Stimulated activated CD8-positive, alpha-beta memory T cell treated with anti-CD3 and anti-CD28 coated beads, Interleukin-12 subunit alpha, Interleukin-12 subunit beta, amount 100 ng/mL, for 1 hour (primary cell): ENCODE measurements at regions not wholly inside any gene's neighbourhood (a gene's known extent, or its start where the extent isn't known, plus 50 kb on each side); places are given as distances from the start of the nearest gene placed in this dataset.

Source experiments
- DNase-seq: peaks from one replicate; pipeline ENCODE4 v3.0.0-alpha.2; 2020; ENCODE audit warnings: low read depth

DNA sequence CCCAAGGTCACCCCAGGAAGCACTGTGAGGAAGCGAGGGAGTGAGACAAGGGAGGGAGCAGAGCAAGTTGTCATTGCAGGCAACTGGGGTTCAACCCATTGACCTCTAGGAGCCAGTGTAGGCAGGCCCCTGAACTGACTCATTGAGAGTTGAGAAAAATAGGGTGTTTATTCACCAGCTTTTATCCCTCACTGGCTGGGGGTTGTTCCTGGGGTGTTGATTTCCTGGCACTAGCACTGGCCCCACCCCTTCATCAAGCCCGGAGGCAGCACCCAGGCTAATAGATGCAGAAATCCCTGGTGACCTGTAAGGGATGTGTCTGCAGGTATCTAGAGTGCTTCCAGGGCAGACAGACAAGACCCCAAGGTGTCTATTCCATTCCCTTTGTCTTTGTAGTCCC, 183.9 kb downstream of the ARRDC4 start:
- no peak for DNase-seq

GRCh38 chr15:98146031-98146820, 185.7 kb downstream of the ARRDC4 start:
- DNase-seq, result no peak

GRCh38 chr15:98147415-98147814, 186.9 kb downstream of the ARRDC4 start:
- no peak for DNase-seq

- no peak for DNase-seq
These were observed 189.6 kb downstream of the ARRDC4 start for GRCh38 chr15:98150084-98150483.

DNA sequence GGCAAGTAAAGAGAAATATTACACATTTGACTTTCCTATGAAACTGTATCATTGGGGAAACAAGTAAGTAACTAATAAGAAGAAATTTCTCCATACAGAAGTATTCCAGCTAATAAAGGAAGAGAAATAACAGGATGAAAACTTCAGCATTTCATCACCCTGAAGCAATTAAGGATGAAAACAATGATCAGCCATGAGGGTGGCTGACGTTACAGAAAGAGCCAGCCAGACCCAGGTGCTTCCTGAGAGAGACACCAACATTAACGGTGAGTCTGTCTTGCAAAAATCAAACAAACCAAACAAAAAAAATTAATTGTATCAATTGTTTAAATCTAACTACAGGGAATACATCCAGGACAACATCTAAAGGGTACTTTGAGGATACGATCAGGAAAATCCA, 190.0 kb downstream of the ARRDC4 start:
- DNase-seq, result no peak

DNA sequence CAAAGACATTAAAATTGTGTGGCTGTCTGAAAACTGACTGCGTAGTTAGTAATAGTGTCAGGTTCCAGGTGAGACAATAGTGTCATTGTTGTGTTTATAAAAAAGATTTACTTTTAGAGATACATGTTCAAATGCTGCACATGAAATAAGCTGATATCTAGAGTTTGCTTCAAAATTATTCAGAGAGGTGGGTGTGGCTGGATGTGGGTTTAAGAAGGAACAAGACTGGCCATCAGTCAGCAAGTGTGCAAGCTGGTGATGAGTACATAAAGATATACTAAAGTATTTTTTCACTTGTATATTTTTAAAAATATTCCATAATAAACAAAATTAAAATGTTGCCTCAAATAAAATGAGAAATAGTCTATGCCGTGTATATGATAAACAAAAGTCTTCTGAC, 190.6 kb downstream of the ARRDC4 start:
- no peak for DNase-seq

GRCh38 chr15:98152156-98152555, 191.7 kb downstream of the ARRDC4 start:
- no peak for DNase-seq

GRCh38 chr15:98154863-98155262, 194.4 kb downstream of the ARRDC4 start:
- DNase-seq, result no peak

DNA sequence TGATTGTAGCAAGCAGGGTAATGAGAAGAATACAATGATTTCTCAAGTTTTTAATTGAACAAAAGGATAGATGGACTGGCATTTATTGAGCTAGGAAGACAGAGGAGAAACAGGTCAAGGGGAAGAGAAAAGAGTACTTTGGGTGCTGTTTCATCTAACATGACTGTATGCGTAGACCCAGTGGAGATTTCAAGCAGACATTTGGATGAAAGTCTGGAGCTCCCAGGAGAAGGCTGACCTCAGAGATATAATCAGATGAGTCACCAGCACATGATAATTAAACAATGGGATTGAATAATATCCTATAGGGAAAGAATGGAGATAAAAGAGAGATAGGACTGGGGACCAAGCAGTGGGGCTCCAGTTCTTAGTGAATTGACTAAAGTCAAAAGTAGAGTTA, 194.9 kb downstream of the ARRDC4 start:
- DNase-seq, result no peak

GRCh38 chr15:98160236-98160635, 199.7 kb downstream of the ARRDC4 start:
- DNase-seq, result peak; percentile 4

DNA sequence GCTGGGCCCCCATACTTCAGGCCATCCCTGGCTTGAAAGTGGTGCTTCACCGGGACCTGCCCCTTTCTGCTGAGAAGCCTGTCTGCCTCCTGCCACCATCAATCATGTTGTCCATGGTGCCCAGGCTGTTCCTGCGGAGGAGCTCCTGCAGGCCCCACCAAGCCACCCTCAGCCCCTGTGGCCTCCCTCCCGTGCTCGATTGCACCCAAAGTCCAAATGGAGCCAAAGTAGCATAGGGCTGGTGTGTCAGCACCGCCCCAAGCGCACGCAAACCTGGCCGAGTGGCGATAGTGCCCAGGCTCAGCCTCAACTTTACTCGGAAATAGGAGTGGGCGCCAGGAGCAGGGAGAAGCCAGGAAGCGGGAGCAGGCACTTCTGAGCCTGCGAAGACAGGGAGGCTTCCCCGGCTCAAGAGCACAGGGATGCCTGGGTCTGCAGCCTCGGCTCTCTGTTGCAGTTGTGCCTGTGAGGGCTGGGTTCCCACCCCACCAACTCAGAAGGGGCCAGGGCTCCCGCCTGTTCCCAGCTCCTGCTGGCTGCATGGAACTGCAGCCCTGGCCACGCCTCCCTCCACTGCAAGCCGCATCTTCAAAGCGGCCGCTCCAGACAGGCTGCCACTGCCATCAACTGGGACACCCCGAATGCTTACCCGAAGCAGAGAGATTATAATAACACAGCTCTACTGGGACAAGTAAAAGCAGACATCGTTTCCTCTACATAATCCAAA, 203.0 kb downstream of the ARRDC4 start:
- DNase-seq, result no peak

DNA sequence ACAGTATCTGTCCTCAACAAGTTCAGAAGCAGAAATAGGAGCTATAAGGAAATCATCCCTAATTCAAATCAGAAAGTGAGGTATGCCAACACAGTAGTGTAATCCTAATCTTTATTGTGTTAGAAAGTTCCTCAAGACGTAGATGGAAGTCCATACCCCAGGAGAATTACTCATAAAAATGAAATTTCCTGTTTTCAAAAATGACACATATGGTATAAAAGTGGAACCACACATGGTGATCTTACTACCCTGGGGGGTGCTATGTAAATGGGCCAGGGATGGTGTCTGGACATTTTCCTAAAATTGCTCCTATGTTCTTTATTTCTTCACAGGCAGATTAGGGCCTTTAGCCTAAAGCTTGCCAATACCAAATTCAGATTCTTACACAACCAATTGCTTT, 204.1 kb downstream of the ARRDC4 start:
- no peak for DNase-seq

DNA sequence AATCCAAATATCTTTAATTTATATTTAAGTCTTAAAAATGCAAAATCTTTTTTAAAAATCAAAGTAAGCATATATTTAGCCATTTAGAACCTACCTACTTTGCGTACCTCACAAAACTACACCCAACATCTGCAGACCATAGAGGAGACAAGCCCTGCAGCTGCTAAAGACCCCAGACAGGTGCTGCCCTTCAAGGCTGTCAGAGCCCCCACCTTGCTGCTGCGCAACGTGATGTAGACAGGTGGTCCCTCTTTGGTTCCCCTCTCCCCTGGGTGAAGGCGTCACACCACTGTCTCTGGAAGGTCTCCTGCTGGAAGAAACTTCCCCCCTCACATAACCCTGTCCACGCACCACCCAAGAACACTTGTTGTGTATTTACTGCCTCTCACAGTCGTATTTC, 204.5 kb downstream of the ARRDC4 start:
- DNase-seq, result no peak

DNA sequence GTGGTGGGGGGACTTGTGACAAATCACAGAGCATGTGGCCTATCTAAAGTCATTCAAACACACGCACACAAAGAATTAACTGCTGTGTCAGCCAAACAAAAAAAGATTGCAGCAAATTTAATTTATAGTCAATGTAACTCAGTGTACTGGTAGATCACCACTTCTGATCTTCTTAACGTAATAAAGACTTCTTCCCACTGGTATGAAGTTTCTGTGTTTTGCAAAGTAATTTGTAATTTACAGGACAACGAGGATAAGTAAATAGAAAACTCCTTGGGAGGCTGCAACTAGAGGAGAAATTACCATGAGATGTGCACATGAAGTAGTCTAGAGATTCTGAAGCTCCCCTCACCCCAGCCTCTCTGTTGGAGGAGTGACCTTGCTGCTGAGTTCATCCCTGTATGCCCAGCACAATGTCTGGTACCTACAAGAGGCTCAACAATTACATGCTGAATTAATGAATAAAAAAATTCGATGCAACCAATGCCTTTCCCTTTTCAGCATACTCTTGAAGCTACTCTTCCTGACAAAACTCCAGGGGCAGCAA, 207.3 kb downstream of the ARRDC4 start:
- no peak for DNase-seq

DNA sequence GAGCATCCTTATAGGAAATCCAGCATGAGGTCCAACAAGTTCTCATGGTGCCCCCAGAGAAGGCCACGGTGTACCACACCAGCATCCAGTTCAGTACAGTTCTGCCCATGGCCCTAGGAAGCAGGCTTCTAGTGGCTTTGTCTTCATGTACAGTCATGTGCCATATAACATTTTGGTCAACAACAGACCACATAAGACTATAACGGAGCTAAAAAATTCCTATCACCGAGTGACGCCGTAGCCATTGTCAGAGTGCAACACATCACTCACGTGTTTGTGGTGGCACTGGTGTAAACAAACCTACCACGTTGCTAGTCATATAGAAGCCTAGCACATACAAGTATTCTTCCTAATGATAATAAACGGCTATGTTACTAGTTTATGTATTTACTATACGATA, 209.0 kb downstream of the ARRDC4 start:
- peak; percentile 4 for DNase-seq

- DNase-seq, result no peak
These were observed 213.8 kb downstream of the ARRDC4 start for GRCh38 chr15:98174286-98174685.

GRCh38 chr15:98174841-98175240, 214.3 kb downstream of the ARRDC4 start:
- no peak for DNase-seq

DNA sequence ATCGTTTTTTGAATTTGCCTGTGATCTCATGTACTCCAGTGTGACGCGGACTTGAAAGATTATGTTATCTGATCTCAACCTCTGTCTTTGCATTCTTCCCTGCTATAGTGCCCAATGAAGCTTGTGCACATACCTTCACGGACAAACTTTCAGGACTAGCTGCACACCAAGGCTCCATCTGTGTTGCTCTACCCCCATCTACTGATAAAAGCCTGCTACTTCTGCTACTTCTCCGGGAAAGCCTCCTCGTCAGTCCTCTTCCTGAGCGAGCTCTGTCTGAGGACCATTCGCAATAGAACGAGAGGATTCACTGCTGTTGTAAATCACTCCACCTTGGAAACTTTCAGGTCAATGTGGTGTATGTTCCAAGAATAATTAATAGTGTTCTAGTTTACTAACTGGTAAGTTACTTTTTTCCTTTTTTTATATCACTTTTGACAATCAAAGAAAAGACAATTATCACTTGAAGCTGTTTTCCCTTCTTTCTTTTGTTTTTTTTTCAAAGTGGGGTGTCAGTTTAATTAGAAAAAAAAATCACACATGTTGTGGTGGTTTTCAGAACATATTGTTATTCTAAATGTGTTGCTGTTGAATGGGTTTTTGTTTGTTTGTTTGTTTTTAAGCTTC, 217.6 kb downstream of the ARRDC4 start:
- DNase-seq, result peak; percentile 2

- no peak for DNase-seq
These were observed 218.4 kb downstream of the ARRDC4 start for GRCh38 chr15:98178861-98179260.

- DNase-seq, result no peak
These were observed 227.0 kb downstream of the ARRDC4 start for GRCh38 chr15:98187549-98187948.

DNA sequence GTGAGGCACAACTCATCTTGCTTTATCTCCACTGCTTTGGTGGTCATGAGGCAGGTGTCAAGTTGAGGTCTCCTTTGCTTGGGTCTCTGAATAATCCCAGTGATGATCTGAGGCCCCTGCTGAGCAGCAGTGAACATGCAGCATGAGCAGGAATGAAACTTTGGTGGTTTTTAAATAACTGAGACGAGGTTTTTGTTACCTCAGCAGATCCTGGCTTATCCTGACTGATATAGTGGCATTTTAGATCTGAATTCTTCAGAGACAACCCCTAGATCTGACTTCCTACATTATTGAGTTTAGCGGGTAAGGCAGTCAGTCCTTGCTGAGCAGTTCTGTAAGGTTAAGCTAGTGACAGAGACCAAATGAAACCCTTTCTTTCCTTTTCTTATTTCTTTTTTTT, 230.4 kb downstream of the ARRDC4 start:
- DNase-seq, result no peak

- DNase-seq, result no peak
These were observed 235.3 kb downstream of the ARRDC4 start for GRCh38 chr15:98195796-98196195.

DNA sequence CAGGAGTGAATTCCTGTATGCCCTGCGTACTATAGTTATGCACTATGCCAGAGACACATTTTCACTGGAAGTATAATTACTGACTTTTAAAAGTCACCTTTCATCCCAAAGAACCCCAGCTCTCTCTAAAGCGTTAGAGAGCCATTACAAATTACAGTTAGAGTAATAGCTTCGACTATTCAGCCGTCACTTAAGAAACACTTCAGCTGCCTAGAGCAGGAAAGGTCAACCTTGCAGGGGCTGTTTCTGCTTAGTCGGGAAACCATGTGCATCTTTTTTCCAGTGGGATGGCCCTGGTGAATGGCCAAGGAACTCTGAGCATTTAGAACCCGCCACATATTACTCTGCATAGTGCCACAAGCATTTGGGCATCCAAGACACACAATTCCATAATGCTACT, 235.9 kb downstream of the ARRDC4 start:
- no peak for DNase-seq
